HG02642 (cell line): ENCODE measurements at regions not wholly inside any gene's neighbourhood (a gene's known extent, or its start where the extent isn't known, plus 50 kb on each side); places are given as distances from the start of the nearest gene placed in this dataset.

ENCODE experiments used
- ATAC-seq: cut with Tn5 transposase; IDR thresholded peaks from one replicate; pipeline ENCODE4 v1.9.1; 2021; ENCODE audit warnings: mild to moderate bottlenecking; ENCODE audit not compliant: unreplicated experiment, poor library complexity

DNA sequence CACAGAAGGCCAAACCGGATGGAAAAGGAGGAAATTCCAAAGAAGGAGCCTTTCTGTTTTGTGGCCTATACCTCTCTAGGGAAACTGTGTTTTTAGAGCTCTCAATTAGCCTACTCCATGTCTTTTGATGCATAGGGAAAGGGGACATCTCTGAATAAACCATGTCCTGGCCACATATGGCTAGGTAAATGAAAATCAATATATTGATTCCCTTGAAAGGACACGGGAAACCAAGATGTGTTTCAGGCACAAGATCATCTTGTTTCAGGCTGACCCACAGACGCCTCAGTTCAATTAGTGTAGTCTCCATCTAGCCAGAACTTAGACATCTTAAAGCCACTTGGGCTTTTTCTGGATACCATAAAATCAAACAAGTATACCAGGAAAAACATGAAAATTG lies 363.1 kb downstream of the ENC1 start:
- ATAC-seq: no peak

GRCh38 chr5:74275171-74275992 lies 365.1 kb downstream of the ENC1 start:
- ATAC-seq: no peak

DNA sequence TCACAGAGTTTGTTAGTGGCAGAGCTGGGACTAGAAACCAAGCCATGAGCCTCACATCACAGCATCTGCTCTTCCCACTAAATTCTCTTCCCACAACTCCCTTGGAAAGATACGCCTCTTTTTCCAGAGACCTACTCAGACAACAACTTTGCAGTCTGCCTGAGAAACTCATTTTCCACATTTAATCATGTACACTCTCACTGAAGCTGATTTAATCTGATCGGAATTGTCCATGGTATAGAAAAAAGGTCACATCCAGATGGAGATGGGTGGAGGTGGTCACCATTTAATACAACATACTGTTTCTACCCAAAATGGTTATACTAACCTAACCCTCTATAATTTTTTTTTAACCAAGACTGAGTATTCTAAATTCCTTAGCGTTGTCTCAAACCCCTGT lies 366.2 kb downstream of the ENC1 start:
- no peak for ATAC-seq

DNA sequence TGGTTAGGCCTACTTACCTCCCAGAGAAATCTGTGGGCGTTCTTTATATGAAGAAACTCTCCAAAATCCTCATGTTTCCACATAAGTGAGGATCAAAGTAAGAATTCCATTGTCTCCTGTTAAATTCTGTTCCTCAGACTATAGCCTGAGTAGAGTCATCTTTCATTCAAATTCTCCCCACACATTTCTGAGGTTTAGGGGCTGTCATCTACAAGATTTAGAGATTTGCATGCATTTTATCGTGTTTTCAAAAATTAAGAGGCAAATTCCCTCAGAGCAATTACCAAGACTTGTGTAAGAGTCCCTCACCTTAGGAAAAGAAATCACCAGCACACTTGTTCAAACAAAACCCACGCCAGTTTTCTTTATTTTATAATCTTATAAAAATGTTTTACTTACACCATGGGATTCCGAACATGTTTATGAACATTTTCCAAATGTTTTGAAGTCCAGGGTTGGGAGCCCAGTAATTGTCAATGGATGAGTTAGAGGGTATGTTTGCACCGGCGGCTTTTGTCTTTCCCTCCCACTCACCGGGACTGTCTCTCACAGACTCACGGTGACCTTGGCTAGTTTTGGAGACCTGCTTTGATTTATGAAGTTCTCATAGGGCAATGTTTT lies 367.6 kb downstream of the ENC1 start:
- ATAC-seq: no peak

GRCh38 chr5:74272024-74272775 lies 368.3 kb downstream of the ENC1 start:
- no peak for ATAC-seq

GRCh38 chr5:74268297-74268696 lies 372.2 kb downstream of the ENC1 start:
- ATAC-seq: no peak

- no peak for ATAC-seq
Observed at GRCh38 chr5:74266836-74267235, 373.7 kb downstream of the ENC1 start.

DNA sequence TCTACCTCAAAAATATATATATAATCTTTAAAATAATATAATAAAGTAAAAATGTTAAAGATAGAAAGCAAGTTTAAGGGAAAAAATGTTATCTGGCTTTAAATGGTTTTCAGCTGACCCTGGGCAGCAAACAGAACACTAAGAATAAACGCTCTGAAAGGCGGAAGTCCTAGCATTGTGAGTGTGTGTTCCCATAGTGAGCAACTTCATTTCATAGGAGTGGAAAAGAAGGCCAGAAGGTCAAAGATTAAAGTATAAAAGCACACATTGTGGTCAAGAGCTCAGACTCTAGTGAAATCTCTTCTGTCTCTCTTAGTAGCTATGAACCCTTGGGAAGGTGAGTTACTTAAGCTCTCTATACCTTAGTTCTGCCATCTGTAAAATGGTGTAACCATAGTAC lies 374.4 kb downstream of the ENC1 start:
- no peak for ATAC-seq

DNA sequence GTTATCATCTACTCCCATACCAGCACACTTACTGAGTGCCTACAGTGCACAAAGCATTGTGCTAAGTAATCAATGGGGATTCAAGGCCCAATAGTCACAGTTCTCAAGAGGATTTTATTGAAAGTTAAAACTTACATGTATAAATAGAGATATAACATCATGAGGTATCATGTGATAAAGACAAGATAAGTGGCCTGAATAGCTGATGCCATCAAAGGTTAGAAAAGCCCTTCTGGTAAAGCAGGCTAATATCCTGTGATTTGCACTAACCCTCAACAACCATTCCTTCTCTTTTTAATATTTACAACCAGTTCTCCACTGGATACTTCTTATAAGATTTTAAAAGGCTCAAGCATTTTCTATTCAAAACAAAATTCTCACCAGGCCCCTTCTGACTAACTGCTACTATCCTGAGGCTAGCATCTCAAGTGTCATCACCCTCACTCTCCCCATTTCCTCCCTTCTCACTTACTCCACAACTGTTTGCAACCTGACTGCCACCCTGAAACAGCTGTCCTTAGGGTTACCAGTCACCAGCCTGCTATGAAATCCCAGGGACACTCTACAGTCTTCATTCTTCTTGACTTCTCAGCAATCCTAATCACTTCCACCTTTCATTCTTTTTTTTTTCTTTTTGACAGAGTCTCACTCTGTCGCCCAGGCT lies 377.9 kb downstream of the ENC1 start:
- no peak for ATAC-seq

DNA sequence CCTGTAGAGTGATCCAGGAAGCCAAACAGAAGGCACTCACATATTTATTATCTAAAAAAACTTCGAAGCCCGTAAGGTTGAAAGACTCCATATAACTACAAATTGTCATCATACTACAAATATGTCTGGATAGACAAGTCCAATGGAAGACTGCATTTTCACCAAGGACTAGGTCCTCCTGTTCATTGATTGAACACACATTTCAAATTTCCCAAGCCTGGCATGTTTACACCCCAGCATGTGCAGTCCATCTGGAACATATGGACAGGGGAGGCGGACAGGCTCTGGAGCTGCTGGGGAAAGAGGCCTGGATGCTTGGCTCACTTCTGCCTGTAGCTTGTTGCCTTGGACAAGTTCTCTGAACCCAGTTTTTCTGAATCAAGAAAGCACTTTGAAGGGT lies 378.7 kb downstream of the ENC1 start:
- ATAC-seq: no peak

DNA sequence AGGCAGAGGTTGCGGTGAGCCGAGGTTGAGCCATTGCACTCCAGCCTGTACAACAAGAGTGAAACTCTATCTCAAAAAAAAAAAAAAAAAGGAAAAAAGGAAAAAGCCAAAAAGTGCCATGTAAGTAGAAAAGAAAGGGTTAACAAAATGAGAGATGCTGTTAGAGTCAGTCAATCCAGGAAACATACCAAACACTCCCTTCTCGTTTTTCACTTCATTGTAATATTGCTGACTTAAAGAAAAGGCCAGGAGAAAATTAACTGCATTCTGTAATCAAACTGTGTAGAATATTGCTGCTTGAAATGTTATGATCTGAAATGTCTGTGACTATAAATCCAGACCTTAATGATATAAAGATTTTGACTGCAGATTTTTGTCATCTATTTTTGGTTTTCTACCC lies 379.1 kb downstream of the ENC1 start:
- no peak for ATAC-seq

GRCh38 chr5:74259572-74259971 lies 381.0 kb downstream of the ENC1 start:
- no peak for ATAC-seq

GRCh38 chr5:74258314-74258665 lies 382.2 kb downstream of the ENC1 start:
- ATAC-seq: no peak

- peak; percentile 66 for ATAC-seq
Observed at GRCh38 chr5:74257645-74258313, 382.7 kb downstream of the ENC1 start.

- ATAC-seq: no peak
Observed at GRCh38 chr5:74257060-74257527, 383.4 kb downstream of the ENC1 start.

- ATAC-seq: no peak
Observed at GRCh38 chr5:74255692-74256392, 384.7 kb downstream of the ENC1 start.

DNA sequence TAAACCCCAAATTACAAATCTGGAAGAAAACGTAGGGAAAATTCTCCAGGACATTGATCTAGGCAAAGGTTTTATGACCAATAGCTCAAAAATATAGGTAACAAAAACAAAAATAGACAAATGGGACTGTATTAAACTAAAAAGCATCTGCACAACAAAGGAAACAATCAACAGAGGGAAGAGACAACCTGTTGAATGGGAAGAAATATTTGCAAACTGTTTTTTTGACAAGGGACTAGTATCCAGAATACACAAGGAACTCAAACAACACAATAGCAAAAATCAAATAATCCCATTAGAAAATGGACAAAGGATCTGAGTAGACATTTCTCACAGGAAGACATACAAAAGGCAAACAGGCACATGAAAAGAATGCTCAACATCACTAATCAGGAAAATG lies 386.3 kb downstream of the ENC1 start:
- ATAC-seq: no peak

GRCh38 chr5:74252044-74252443 lies 388.5 kb downstream of the ENC1 start:
- no peak for ATAC-seq

GRCh38 chr5:74251141-74252035 lies 389.1 kb downstream of the ENC1 start:
- no peak for ATAC-seq
